HK-2 (cell line): ENCODE measurements at regions not wholly inside any gene's neighbourhood (a gene's known extent, or its start where the extent isn't known, plus 50 kb on each side); places are given as distances from the start of the nearest gene placed in this dataset.

Experiments used
- DNase-seq: peaks from one replicate; pipeline ENCODE4 v3.0.0-alpha.2; 2018; ENCODE audit not compliant: unreplicated experiment

GRCh38 chr2:155404433-155405002, 706.0 kb downstream of the KCNJ3 start:
- no peak for DNase-seq

GRCh38 chr2:155393406-155393805, 694.9 kb downstream of the KCNJ3 start:
- no peak for DNase-seq

GRCh38 chr2:155391613-155392130, 693.2 kb downstream of the KCNJ3 start:
- DNase-seq, result no peak

- DNase-seq, result no peak
Measured at GRCh38 chr2:155389224-155389623, 690.7 kb downstream of the KCNJ3 start.

GRCh38 chr2:155384555-155385123, 686.1 kb downstream of the KCNJ3 start:
- DNase-seq, result no peak

GRCh38 chr2:155382776-155383175, 684.3 kb downstream of the KCNJ3 start:
- DNase-seq, result no peak

GRCh38 chr2:155381436-155381835, 682.9 kb downstream of the KCNJ3 start:
- no peak for DNase-seq

- DNase-seq, result no peak
Measured at GRCh38 chr2:155379494-155379893, 681.0 kb downstream of the KCNJ3 start.

GRCh38 chr2:155377931-155378444, 679.5 kb downstream of the KCNJ3 start:
- no peak for DNase-seq

GRCh38 chr2:155377266-155377680, 678.8 kb downstream of the KCNJ3 start:
- DNase-seq, result no peak

- DNase-seq, result no peak
Measured at GRCh38 chr2:155372969-155373368, 674.5 kb downstream of the KCNJ3 start.

- no peak for DNase-seq
Measured at GRCh38 chr2:155368934-155369333, 670.4 kb downstream of the KCNJ3 start.

GRCh38 chr2:155364766-155365165, 666.3 kb downstream of the KCNJ3 start:
- no peak for DNase-seq

- DNase-seq, result no peak
Measured at GRCh38 chr2:155363349-155363888, 664.9 kb downstream of the KCNJ3 start.

- DNase-seq, result no peak
Measured at GRCh38 chr2:155357172-155357571, 658.7 kb downstream of the KCNJ3 start.

- DNase-seq, result no peak
Measured at GRCh38 chr2:155356250-155356649, 657.8 kb downstream of the KCNJ3 start.

GRCh38 chr2:155350783-155351580, 652.5 kb downstream of the KCNJ3 start:
- DNase-seq, result no peak

GRCh38 chr2:155332016-155332415, 633.5 kb downstream of the KCNJ3 start:
- DNase-seq, result no peak

GRCh38 chr2:155320236-155320635, 621.7 kb downstream of the KCNJ3 start:
- no peak for DNase-seq

GRCh38 chr2:155318710-155319109, 620.2 kb downstream of the KCNJ3 start:
- DNase-seq, result no peak

GRCh38 chr2:155315768-155316167, 617.3 kb downstream of the KCNJ3 start:
- no peak for DNase-seq

GRCh38 chr2:155310589-155310988, 612.1 kb downstream of the KCNJ3 start:
- no peak for DNase-seq
